Skin epidermis (tissue), 12 donors: ENCODE measurements at regions not wholly inside any gene's neighbourhood (a gene's known extent, or its start where the extent isn't known, plus 50 kb on each side); places are given as distances from the start of the nearest gene placed in this dataset.

ENCODE experiments used
- H3K27ac ChIP-seq, 21 experiments: fragments of 200-600 bp; sonication (generic) in 11 of 21; one replicate each; pipeline ENCODE4 v1.5.0; 2020; ENCODE audit warnings: mild to moderate bottlenecking in 3 of 21, inconsistent platforms in 2 of 21, moderate library complexity in 2 of 21
- H3K4me3 ChIP-seq, 7 experiments: fragments of 200-600 bp; sonication (generic) in 2 of 7; one replicate each; pipeline ENCODE4 v1.5.0; 2020; ENCODE audit warnings: inconsistent platforms in 2 of 7, mild to moderate bottlenecking in 2 of 7, moderate library complexity in 1 of 7

- Histone ChIP-seq H3K27ac (no peak overlapping the region), H3K4me3 (no peak overlapping the region)
Measured at GRCh38 chr2:195047955-195048354, 609.1 kb upstream of the SLC39A10 start.

GRCh38 chr2:195044801-195045200, 612.2 kb upstream of the SLC39A10 start:
- Histone ChIP-seq H3K4me3 (no peak overlapping the region), H3K27ac (no peak overlapping the region)

DNA sequence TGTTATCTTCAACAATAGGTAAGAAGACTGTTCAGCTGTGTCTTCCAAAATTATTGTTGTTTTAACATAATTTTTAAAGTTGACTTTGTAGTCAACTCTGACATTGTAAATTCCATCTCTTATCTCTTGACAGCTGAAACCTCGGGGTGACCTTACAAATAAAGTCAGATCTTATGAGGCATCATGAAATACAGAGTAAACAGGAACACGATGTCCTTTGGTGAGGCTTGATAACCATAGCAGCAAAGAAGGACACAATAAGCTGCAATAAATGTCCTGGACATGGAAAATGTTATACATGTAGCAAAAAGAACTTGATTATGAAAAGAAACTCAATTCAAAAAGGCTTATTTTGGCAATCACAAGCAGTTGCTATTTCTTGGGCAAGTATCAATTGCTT, 618.9 kb upstream of the SLC39A10 start:
- no peak overlapping the region for H3K27ac ChIP-seq
- no peak overlapping the region for H3K4me3 ChIP-seq

DNA sequence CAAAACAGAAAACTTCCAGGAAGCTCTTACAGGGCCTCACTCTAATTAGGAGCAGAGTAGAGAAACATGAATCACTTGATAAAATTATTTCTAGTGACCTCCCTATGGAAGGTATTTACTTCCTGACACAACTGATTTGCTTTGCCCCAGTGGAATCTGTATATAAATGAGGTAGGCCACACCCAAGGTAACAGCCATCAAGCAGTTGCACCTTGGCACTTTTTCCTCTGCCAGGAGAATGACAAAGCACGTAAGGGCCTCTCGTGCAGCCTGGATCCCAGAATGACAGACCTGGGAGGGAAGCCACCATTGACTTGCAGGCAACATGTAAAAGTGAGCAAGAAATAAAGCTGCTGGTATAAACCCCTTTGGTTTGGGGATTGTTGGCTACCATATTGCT, 620.0 kb upstream of the SLC39A10 start:
- no peak overlapping the region for H3K27ac ChIP-seq

GRCh38 chr2:195031411-195031810, 625.6 kb upstream of the SLC39A10 start:
- no peak overlapping the region for H3K4me3 ChIP-seq
- no peak overlapping the region for H3K27ac ChIP-seq

More for the DNA sequence above, 620.0 kb upstream of the SLC39A10 start:
- no peak overlapping the region for H3K4me3 ChIP-seq

- no peak overlapping the region for H3K27ac ChIP-seq
- H3K4me3 ChIP-seq, result no peak overlapping the region
Measured at GRCh38 chr2:195029804-195030654, 627.0 kb upstream of the SLC39A10 start.

DNA sequence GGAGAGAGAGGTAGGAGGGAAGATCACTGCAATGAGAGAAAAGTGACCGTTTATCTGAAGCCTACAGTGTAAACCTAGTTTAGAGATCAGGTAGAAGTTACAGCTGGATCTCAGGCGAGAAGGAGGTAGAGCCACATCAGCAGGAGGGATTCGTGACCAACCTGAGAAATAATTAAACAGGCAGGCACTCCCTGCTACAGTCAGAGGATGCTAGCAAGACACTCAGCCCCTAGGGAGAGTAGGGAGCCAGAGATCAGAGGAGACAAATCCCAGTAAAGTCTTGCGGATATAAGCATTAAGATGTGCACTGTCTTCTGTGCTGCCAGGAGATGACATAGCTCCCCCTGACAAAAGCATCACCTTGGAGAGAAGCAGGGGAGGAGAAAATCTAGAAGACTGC, 629.1 kb upstream of the SLC39A10 start:
- Histone ChIP-seq H3K27ac (no peak overlapping the region), H3K4me3 (no peak overlapping the region)

DNA sequence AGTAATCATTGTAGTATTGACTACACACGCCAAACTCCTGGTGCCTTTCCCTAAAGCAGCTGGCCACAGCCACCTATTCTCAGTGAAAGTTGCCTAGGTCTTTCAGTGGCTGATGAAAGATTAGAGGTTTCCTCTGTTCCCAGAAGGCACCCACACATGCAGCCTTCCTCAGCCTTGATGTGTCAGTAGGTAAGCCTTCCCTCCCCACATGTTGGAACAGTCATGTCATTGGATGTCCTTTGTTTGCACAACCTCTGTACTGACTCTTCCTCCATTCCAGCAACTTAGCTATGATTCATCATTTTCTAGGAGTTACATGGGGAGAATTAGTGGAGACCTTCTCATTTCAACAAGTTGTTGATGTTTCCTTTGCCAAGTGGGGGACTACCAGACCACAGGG, 630.8 kb upstream of the SLC39A10 start:
- H3K27ac ChIP-seq, result no peak overlapping the region
- no peak overlapping the region for H3K4me3 ChIP-seq

GRCh38 chr2:195022508-195022830, 634.6 kb upstream of the SLC39A10 start:
- no peak overlapping the region for H3K4me3 ChIP-seq
- no peak overlapping the region for H3K27ac ChIP-seq

- H3K27ac ChIP-seq, result no peak overlapping the region
- H3K4me3 ChIP-seq, result no peak overlapping the region
Measured at GRCh38 chr2:195021711-195022507, 635.1 kb upstream of the SLC39A10 start.

- Histone ChIP-seq H3K4me3 (no peak overlapping the region), H3K27ac (no peak overlapping the region)
Measured at GRCh38 chr2:195018462-195018861, 638.6 kb upstream of the SLC39A10 start.

- Histone ChIP-seq H3K27ac (no peak overlapping the region), H3K4me3 (no peak overlapping the region)
Measured at GRCh38 chr2:195017890-195018289, 639.1 kb upstream of the SLC39A10 start.

DNA sequence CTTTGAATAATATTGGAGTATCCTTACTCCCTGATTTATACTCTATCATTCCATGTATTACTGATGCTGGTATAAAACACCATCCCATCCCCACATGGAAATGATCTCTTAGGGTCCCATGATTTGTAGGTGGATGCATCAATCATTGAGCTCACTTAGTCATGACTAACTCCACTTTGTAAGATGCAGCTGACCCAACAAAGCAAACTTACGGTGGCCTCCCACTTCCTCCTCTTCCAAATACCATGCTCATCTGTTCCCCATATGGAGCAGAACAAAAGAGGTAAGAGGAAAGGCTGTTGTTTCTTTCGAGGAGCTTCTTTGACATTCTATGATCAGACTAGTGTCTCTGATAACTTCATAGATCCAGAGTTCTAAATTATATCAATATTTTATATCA, 640.2 kb upstream of the SLC39A10 start:
- H3K4me3 ChIP-seq, result no peak overlapping the region
- H3K27ac ChIP-seq, result no peak overlapping the region

GRCh38 chr2:195009202-195009601, 647.8 kb upstream of the SLC39A10 start:
- no peak overlapping the region for H3K4me3 ChIP-seq

GRCh38 chr2:195006856-195007255, 650.2 kb upstream of the SLC39A10 start:
- H3K4me3 ChIP-seq, result no peak overlapping the region

More at GRCh38 chr2:195009202-195009601, 647.8 kb upstream of the SLC39A10 start:
- H3K27ac ChIP-seq, result peak overlapping the region in 1 of 21 experiments; percentile 47

GRCh38 chr2:195003881-195004471, 653.0 kb upstream of the SLC39A10 start:
- no peak overlapping the region for H3K27ac ChIP-seq
- H3K4me3 ChIP-seq, result no peak overlapping the region

More at GRCh38 chr2:195006856-195007255, 650.2 kb upstream of the SLC39A10 start:
- no peak overlapping the region for H3K27ac ChIP-seq

DNA sequence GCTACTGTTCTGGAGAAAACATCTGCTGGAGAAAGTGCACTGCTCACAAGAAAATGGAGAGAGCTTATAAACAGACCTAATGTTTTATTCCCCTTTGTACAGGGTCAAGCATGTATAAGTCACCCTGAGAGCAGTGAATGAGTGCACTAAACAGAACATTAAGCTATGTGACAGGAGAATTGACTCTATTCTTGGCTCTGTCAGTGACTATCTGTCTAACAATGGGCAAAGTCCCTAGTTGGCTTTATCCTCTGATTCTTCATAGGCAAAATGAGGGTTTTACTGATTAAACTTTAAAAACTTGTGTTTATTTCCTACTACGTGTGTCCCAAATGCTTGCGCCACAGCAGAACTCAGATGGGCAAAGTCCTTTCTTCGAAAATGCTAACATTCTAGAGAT, 655.1 kb upstream of the SLC39A10 start:
- H3K4me3 ChIP-seq, result no peak overlapping the region
- H3K27ac ChIP-seq, result no peak overlapping the region

DNA sequence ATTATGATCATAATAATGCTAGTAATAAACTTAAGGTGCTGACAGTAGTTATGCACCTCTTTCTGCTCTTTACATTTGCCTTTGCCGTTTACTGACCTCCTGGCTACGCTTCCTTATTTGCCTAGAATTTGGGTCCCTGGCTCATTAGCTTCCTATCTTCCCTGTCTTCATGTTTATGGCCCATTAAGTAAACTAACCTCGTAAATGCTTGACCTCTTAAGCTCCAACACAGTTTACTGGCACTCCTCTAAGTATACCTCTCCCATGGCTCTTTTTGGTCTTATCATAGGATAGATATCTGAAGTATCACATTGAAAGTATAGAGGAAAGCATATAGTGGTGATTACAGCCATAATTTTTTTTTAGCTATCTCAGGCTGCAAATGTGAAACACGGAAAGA, 657.3 kb upstream of the SLC39A10 start:
- Histone ChIP-seq H3K4me3 (no peak overlapping the region), H3K27ac (no peak overlapping the region)

DNA sequence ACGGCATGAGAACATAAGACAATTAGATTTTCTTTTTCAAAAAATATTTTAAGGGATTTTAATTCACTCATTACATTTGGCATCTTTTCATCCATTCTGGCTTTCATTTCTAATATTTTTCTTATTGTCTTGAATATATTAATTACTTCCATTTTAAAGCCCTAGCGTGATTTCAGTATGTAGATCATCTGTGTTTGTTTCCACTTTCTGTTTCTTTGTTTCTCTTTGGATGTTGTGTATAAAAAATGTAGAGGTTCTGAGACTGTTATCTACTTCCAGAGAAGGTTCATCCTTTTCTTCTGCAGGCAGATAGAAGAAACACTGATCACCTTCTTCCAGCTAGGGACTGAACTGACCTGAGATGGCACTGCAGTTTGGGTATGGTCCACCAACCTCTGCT, 664.4 kb upstream of the SLC39A10 start:
- H3K27ac ChIP-seq, result no peak overlapping the region
- H3K4me3 ChIP-seq, result no peak overlapping the region

- Histone ChIP-seq H3K4me3 (no peak overlapping the region), H3K27ac (no peak overlapping the region)
Measured at GRCh38 chr2:194985258-194985657, 671.8 kb upstream of the SLC39A10 start.

DNA sequence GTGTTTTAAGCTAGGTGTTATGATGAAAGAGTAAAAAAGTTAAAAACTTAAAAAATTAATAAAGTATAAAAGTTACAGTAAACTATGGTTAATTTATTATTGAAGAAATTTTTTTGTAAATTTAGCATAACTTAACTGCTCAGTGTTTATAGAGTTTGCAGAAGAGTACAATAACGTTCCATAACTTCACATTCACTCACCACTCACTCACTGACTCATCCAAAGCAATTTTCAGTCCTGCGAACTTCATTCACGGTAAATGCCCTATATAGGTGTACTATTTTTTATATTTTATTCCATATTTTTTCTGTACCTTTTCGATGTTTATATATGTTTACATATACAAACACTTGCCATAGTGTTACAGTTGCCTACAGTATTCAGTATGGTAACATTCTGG, 694.8 kb upstream of the SLC39A10 start:
- Histone ChIP-seq H3K27ac (no peak overlapping the region), H3K4me3 (no peak overlapping the region)
